ENCODE measurements at regions not wholly inside any gene's neighbourhood (a gene's known extent, or its start where the extent isn't known, plus 50 kb on each side); places are given as distances from the start of the nearest gene placed in this dataset.

- Histone ChIP-seq H3K4me3 (ENCODE audit: low read length) (no peak overlapping the region), H3K9me3 (replicated peaks; ENCODE audit: control insufficient read depth, low read depth, low read length) (no peaks in the 10 kb centered on the region), H3K27me3 (ENCODE audit: control insufficient read depth, insufficient read depth, low read length) (no peaks in the 10 kb centered on the region), H3K27ac (ENCODE audit: low read length) (no peak overlapping the region), H3K36me3 (ENCODE audit: control insufficient read depth, insufficient read depth, low read length) (no peaks in the 10 kb centered on the region), H3K4me1 (ENCODE audit: control insufficient read depth, insufficient read depth, low read length) (no peaks in the 10 kb centered on the region)
- no peak for DNase-seq
Measured at GRCh38 chr1:57832612-57833011, 408.8 kb upstream of the DAB1 start.

- H3K9me3 ChIP-seq (replicated peaks; ENCODE audit: control insufficient read depth, low read depth, low read length) = no peaks in the 10 kb centered on the region
- no CpG with 5 or more reads among the region's 1 CpG for WGBS (ENCODE audit: insufficient coverage)
- DNase-seq = no peak
- no peak overlapping the region for H3K27ac ChIP-seq (ENCODE audit: low read length)
- no peaks in the 10 kb centered on the region for H3K27me3 ChIP-seq (ENCODE audit: control insufficient read depth, insufficient read depth, low read length)
- no peak overlapping the region for H3K4me3 ChIP-seq (ENCODE audit: low read length)
- H3K36me3 ChIP-seq (ENCODE audit: control insufficient read depth, insufficient read depth, low read length) = no peaks in the 10 kb centered on the region
- H3K4me1 ChIP-seq (ENCODE audit: control insufficient read depth, insufficient read depth, low read length) = peaks cover under 1% of the 10 kb centered on the region
Measured at GRCh38 chr1:57831624-57832023, 407.8 kb upstream of the DAB1 start.

GRCh38 chr1:57826535-57826934 is 402.7 kb upstream of the DAB1 start:
- no peaks in the 10 kb centered on the region for H3K27me3 ChIP-seq (ENCODE audit: control insufficient read depth, insufficient read depth, low read length)
- no peak overlapping the region for H3K4me3 ChIP-seq (ENCODE audit: low read length)
- no peaks in the 10 kb centered on the region for H3K9me3 ChIP-seq (replicated peaks; ENCODE audit: control insufficient read depth, low read depth, low read length)
- no peaks in the 10 kb centered on the region for H3K36me3 ChIP-seq (ENCODE audit: control insufficient read depth, insufficient read depth, low read length)
- DNase-seq = peak; percentile 5
- H3K4me1 ChIP-seq (ENCODE audit: control insufficient read depth, insufficient read depth, low read length) = peaks cover 6% of the 10 kb centered on the region
- 67% methylated on average over 2 of the region's 2 CpGs for WGBS (ENCODE audit: insufficient coverage)
- no peak overlapping the region for H3K27ac ChIP-seq (ENCODE audit: low read length)

- WGBS (ENCODE audit: insufficient coverage) = 36% methylated on average over 2 of the region's 3 CpGs
- H3K36me3 ChIP-seq (ENCODE audit: control insufficient read depth, insufficient read depth, low read length) = no peaks in the 10 kb centered on the region
- H3K27me3 ChIP-seq (ENCODE audit: control insufficient read depth, insufficient read depth, low read length) = no peaks in the 10 kb centered on the region
- H3K4me3 ChIP-seq (ENCODE audit: low read length) = no peak overlapping the region
- H3K9me3 ChIP-seq (replicated peaks; ENCODE audit: control insufficient read depth, low read depth, low read length) = no peaks in the 10 kb centered on the region
- no peak overlapping the region for H3K27ac ChIP-seq (ENCODE audit: low read length)
- DNase-seq = peak; percentile 21
- H3K4me1 ChIP-seq (ENCODE audit: control insufficient read depth, insufficient read depth, low read length) = peaks cover 6% of the 10 kb centered on the region
Measured at GRCh38 chr1:57824535-57824934, 400.7 kb upstream of the DAB1 start.

- H3K27me3 ChIP-seq (ENCODE audit: control insufficient read depth, insufficient read depth, low read length) = no peaks in the 10 kb centered on the region
- H3K4me3 ChIP-seq (ENCODE audit: low read length) = no peak overlapping the region
- peaks cover 4% of the 10 kb centered on the region for H3K4me1 ChIP-seq (ENCODE audit: control insufficient read depth, insufficient read depth, low read length)
- no peak for DNase-seq
- no peak overlapping the region for H3K27ac ChIP-seq (ENCODE audit: low read length)
- no peaks in the 10 kb centered on the region for H3K36me3 ChIP-seq (ENCODE audit: control insufficient read depth, insufficient read depth, low read length)
- 34% methylated on average over 3 of the region's 6 CpGs for WGBS (ENCODE audit: insufficient coverage)
- H3K9me3 ChIP-seq (replicated peaks; ENCODE audit: control insufficient read depth, low read depth, low read length) = no peaks in the 10 kb centered on the region
Measured at GRCh38 chr1:57820356-57821095, 396.7 kb upstream of the DAB1 start.

- H3K27me3 ChIP-seq (ENCODE audit: control insufficient read depth, insufficient read depth, low read length) = no peaks in the 10 kb centered on the region
- WGBS (ENCODE audit: insufficient coverage) = 64% methylated on average over 4 of the region's 4 CpGs
- DNase-seq = no peak
- H3K4me1 ChIP-seq (ENCODE audit: control insufficient read depth, insufficient read depth, low read length) = peaks cover 2% of the 10 kb centered on the region
- H3K4me3 ChIP-seq (ENCODE audit: low read length) = no peak overlapping the region
- H3K36me3 ChIP-seq (ENCODE audit: control insufficient read depth, insufficient read depth, low read length) = no peaks in the 10 kb centered on the region
- no peak overlapping the region for H3K27ac ChIP-seq (ENCODE audit: low read length)
- H3K9me3 ChIP-seq (replicated peaks; ENCODE audit: control insufficient read depth, low read depth, low read length) = no peaks in the 10 kb centered on the region
Measured at GRCh38 chr1:57819893-57820292, 396.0 kb upstream of the DAB1 start.

GRCh38 chr1:57803586-57803985 is 379.7 kb upstream of the DAB1 start:
- H3K9me3 ChIP-seq (replicated peaks; ENCODE audit: control insufficient read depth, low read depth, low read length) = no peaks in the 10 kb centered on the region
- H3K4me1 ChIP-seq (ENCODE audit: control insufficient read depth, insufficient read depth, low read length) = no peaks in the 10 kb centered on the region
- H3K4me3 ChIP-seq (ENCODE audit: low read length) = no peak overlapping the region
- DNase-seq = no peak
- no peak overlapping the region for H3K27ac ChIP-seq (ENCODE audit: low read length)
- H3K27me3 ChIP-seq (ENCODE audit: control insufficient read depth, insufficient read depth, low read length) = no peaks in the 10 kb centered on the region
- H3K36me3 ChIP-seq (ENCODE audit: control insufficient read depth, insufficient read depth, low read length) = no peaks in the 10 kb centered on the region
- 94% methylated on average over 2 of the region's 3 CpGs for WGBS (ENCODE audit: insufficient coverage)

- WGBS (ENCODE audit: insufficient coverage) = no CpG with 5 or more reads among the region's 3 CpGs
- Histone ChIP-seq H3K27ac (ENCODE audit: low read length) (no peak overlapping the region), H3K4me3 (ENCODE audit: low read length) (no peak overlapping the region), H3K9me3 (replicated peaks; ENCODE audit: control insufficient read depth, low read depth, low read length) (no peaks in the 10 kb centered on the region), H3K27me3 (ENCODE audit: control insufficient read depth, insufficient read depth, low read length) (no peaks in the 10 kb centered on the region), H3K36me3 (ENCODE audit: control insufficient read depth, insufficient read depth, low read length) (no peaks in the 10 kb centered on the region), H3K4me1 (ENCODE audit: control insufficient read depth, insufficient read depth, low read length) (no peaks in the 10 kb centered on the region)
- no peak for DNase-seq
Measured at GRCh38 chr1:57800376-57800775, 376.5 kb upstream of the DAB1 start.

GRCh38 chr1:57799490-57800115 is 375.7 kb upstream of the DAB1 start:
- WGBS (ENCODE audit: insufficient coverage) = no CpG with 5 or more reads among the region's 4 CpGs
- Histone ChIP-seq H3K4me3 (ENCODE audit: low read length) (no peak overlapping the region), H3K27me3 (ENCODE audit: control insufficient read depth, insufficient read depth, low read length) (no peaks in the 10 kb centered on the region), H3K36me3 (ENCODE audit: control insufficient read depth, insufficient read depth, low read length) (no peaks in the 10 kb centered on the region), H3K4me1 (ENCODE audit: control insufficient read depth, insufficient read depth, low read length) (no peaks in the 10 kb centered on the region), H3K27ac (ENCODE audit: low read length) (no peak overlapping the region), H3K9me3 (replicated peaks; ENCODE audit: control insufficient read depth, low read depth, low read length) (no peaks in the 10 kb centered on the region)
- DNase-seq = peak; percentile 2

- WGBS (ENCODE audit: insufficient coverage) = no CpG with 5 or more reads among the region's 1 CpG
- Histone ChIP-seq H3K27ac (ENCODE audit: low read length) (no peak overlapping the region), H3K4me1 (ENCODE audit: control insufficient read depth, insufficient read depth, low read length) (no peaks in the 10 kb centered on the region), H3K4me3 (ENCODE audit: low read length) (no peak overlapping the region), H3K36me3 (ENCODE audit: control insufficient read depth, insufficient read depth, low read length) (no peaks in the 10 kb centered on the region), H3K9me3 (replicated peaks; ENCODE audit: control insufficient read depth, low read depth, low read length) (no peaks in the 10 kb centered on the region), H3K27me3 (ENCODE audit: control insufficient read depth, insufficient read depth, low read length) (no peaks in the 10 kb centered on the region)
- no peak for DNase-seq
Measured at GRCh38 chr1:57798543-57798942, 374.7 kb upstream of the DAB1 start.
